ENCODE measurements at regions not wholly inside any gene's neighbourhood (a gene's known extent, or its start where the extent isn't known, plus 50 kb on each side); places are given as distances from the start of the nearest gene placed in this dataset.
"Not testable (repeated sequence)": the region's sequence is repeated elsewhere in the genome, so short reads cannot be mapped to it uniquely, and the experiment has no call there.

DNA sequence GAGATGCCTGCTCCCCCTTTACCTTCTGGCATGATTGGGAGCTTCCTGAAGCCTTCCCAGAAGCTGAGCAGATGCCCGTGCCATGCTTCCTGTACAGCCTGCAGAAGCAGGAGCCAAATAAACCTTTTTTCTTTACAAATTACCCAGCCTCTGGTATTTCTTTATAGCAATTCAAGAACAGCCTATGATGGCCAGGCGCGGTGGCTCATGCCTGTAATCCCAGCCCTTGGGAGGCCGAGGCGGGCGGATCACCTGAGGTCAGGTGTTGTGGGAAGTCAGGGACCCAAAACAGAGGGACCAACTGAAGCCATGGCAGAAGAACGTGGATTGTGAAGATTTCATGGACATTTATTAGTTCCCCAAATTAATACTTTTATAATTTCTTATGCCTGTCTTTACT, 62.2 kb upstream of the GRB10 start:
- not testable (repeated sequence) for H3K4me3 ChIP-seq (ENCODE audit: low read length); H3K36me3 ChIP-seq (ENCODE audit: control insufficient read depth, insufficient read depth, low read length); H2BK15ac ChIP-seq (replicated peaks; ENCODE audit: low read depth); H3K4me1 ChIP-seq (ENCODE audit: control insufficient read depth, low read depth, low read length); H4K5ac ChIP-seq (ENCODE audit: low read length); DNase-seq; H2BK120ac ChIP-seq (ENCODE audit: low read depth, low read length); H2AK5ac ChIP-seq (ENCODE audit: low read length); H3K79me2 ChIP-seq (ENCODE audit: control insufficient read depth, insufficient read depth, low read length); H3K27ac ChIP-seq (ENCODE audit: low read depth, low read length); H4K8ac ChIP-seq (ENCODE audit: low read depth, low read length); H3K79me1 ChIP-seq (ENCODE audit: low read length); H3K4ac ChIP-seq (ENCODE audit: low read depth, low read length); H3K18ac ChIP-seq (ENCODE audit: low read length); H3K9ac ChIP-seq (ENCODE audit: low read length); H3K4me2 ChIP-seq (ENCODE audit: low read length); H3K23ac ChIP-seq (ENCODE audit: low read length); H3K27me3 ChIP-seq (ENCODE audit: insufficient read depth, low read length, poor library complexity); H2BK5ac ChIP-seq (ENCODE audit: low read length); H3K56ac ChIP-seq (ENCODE audit: low read length)
- WGBS (ENCODE audit: extremely low coverage, insufficient coverage, low lambda C conversion rate), result no CpG with 5 or more reads among the region's 7 CpGs

DNA sequence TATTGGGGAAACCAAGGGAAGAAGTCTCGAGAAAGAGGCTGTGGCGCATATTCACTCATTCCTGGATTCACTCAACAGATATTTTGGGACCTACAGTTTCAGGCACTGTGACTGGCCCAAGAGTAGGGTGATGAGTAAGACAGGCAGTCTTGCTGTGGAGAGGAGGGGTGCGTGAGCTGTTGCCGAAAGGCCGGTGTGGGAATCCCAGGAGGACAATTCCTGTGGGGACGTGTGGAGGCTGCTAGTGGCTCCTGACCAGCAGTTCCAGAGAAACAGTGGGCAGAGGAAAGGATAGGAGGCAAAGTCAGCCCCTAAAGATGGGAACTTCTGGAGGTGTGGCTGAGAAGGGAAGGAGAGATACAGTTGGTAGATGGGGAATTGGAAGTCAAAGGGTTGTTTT, 59.3 kb upstream of the GRB10 start:
- H2AK5ac ChIP-seq (ENCODE audit: low read length), result no peak overlapping the region
- no peaks in the 10 kb centered on the region for H3K27me3 ChIP-seq (ENCODE audit: insufficient read depth, low read length, poor library complexity)

DNA sequence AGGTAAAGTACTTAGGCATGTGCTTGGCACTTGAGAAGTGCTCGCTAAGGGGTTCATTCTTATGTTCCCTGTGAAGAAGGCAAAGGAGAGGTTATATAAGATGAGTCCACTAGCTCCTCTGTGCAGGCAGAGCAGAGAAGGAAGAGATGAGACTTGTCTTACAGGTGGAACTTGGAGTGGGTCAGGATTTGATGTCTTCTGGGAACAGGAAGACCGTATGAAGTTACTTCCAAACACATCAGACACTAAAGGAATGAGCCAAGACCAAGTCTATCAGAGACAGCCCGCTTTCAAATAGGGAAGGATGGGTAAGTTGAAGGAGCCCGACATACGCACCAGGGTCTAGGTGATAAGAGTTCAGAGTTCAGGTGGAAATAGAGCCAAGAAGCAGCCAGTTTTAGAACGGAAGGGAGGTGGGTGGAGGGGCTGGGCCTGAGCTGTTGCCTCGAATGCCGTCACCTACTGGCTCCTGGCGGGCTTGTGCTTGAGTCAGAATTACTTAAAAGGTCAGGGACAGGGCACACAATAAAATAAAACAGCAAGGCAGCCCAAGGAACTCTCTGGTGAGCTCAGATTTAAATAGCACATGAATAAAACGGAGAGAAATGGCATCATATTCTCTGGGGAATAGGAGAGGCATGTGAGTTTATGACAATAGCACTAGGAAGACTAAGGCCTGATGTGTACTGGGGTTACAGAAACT, 56.1 kb upstream of the GRB10 start:
- H4K5ac ChIP-seq (ENCODE audit: low read length), result no peak overlapping the region

More for the DNA sequence above, 59.3 kb upstream of the GRB10 start:
- no peak overlapping the region for H2BK120ac ChIP-seq (ENCODE audit: low read depth, low read length)
- H3K27ac ChIP-seq (ENCODE audit: low read depth, low read length), result no peak overlapping the region
- no peaks in the 10 kb centered on the region for H3K36me3 ChIP-seq (ENCODE audit: control insufficient read depth, insufficient read depth, low read length)
- no peak overlapping the region for H4K5ac ChIP-seq (ENCODE audit: low read length)
- H3K23ac ChIP-seq (ENCODE audit: low read length), result no peak overlapping the region
- H3K4me3 ChIP-seq (ENCODE audit: low read length), result no peak overlapping the region
- no peak overlapping the region for H3K56ac ChIP-seq (ENCODE audit: low read length)
- no peak overlapping the region for H4K8ac ChIP-seq (ENCODE audit: low read depth, low read length)
- H3K9ac ChIP-seq (ENCODE audit: low read length), result no peak overlapping the region
- DNase-seq, result no peak
- H3K79me2 ChIP-seq (ENCODE audit: control insufficient read depth, insufficient read depth, low read length), result no peaks in the 10 kb centered on the region
- WGBS (ENCODE audit: extremely low coverage, insufficient coverage, low lambda C conversion rate), result no CpG with 5 or more reads among the region's 6 CpGs
- H2BK5ac ChIP-seq (ENCODE audit: low read length), result no peak overlapping the region
- H2BK15ac ChIP-seq (replicated peaks; ENCODE audit: low read depth), result no peak overlapping the region
- H3K18ac ChIP-seq (ENCODE audit: low read length), result no peak overlapping the region
- H3K4me2 ChIP-seq (ENCODE audit: low read length), result no peak overlapping the region
- H3K79me1 ChIP-seq (ENCODE audit: low read length), result no peaks in the 10 kb centered on the region
- no peaks in the 10 kb centered on the region for H3K4me1 ChIP-seq (ENCODE audit: control insufficient read depth, low read depth, low read length)
- H3K4ac ChIP-seq (ENCODE audit: low read depth, low read length), result no peak overlapping the region

DNA sequence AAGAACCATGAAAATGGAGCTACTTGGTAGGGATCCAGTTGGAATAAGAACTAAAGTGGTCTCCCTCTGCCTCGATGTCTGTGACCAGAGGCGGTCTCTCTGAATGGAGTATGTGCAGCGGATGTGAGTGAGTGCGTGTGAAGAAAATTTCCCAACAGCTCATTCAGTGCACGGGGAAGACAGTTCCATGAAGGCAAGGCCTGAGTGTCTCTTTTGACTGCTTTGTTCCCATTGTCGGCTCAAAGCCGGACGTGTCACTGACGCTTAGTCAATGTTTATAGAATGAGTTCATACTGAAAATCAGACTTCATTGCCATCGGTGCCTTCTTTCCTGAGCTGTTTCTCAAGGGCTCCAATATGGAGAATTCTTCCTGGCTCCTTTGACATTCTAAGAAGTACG, 55.3 kb upstream of the GRB10 start:
- Histone ChIP-seq H3K79me1 (ENCODE audit: low read length) (no peaks in the 10 kb centered on the region), H3K4me3 (ENCODE audit: low read length) (no peak overlapping the region), H3K27me3 (ENCODE audit: insufficient read depth, low read length, poor library complexity) (no peaks in the 10 kb centered on the region), H2AK5ac (ENCODE audit: low read length) (no peak overlapping the region), H4K8ac (ENCODE audit: low read depth, low read length) (no peak overlapping the region), H3K4ac (ENCODE audit: low read depth, low read length) (no peak overlapping the region), H3K56ac (ENCODE audit: low read length) (no peak overlapping the region), H3K23ac (ENCODE audit: low read length) (no peak overlapping the region), H2BK5ac (ENCODE audit: low read length) (no peak overlapping the region), H3K9ac (ENCODE audit: low read length) (no peak overlapping the region), H2BK120ac (ENCODE audit: low read depth, low read length) (no peak overlapping the region), H3K27ac (ENCODE audit: low read depth, low read length) (no peak overlapping the region), H3K4me1 (ENCODE audit: control insufficient read depth, low read depth, low read length) (no peaks in the 10 kb centered on the region), H2BK15ac (replicated peaks; ENCODE audit: low read depth) (no peak overlapping the region), H3K79me2 (ENCODE audit: control insufficient read depth, insufficient read depth, low read length) (no peaks in the 10 kb centered on the region), H3K18ac (ENCODE audit: low read length) (no peak overlapping the region), H3K4me2 (ENCODE audit: low read length) (no peak overlapping the region), H3K36me3 (ENCODE audit: control insufficient read depth, insufficient read depth, low read length) (no peaks in the 10 kb centered on the region), H4K5ac (ENCODE audit: low read length) (no peak overlapping the region)
- no CpG with 5 or more reads among the region's 11 CpGs for WGBS (ENCODE audit: extremely low coverage, insufficient coverage, low lambda C conversion rate)
- no peak for DNase-seq

More for the DNA sequence above, 56.1 kb upstream of the GRB10 start:
- Histone ChIP-seq H3K56ac (ENCODE audit: low read length) (no peak overlapping the region), H3K18ac (ENCODE audit: low read length) (no peak overlapping the region), H4K8ac (ENCODE audit: low read depth, low read length) (no peak overlapping the region), H3K36me3 (ENCODE audit: control insufficient read depth, insufficient read depth, low read length) (no peaks in the 10 kb centered on the region), H3K27ac (ENCODE audit: low read depth, low read length) (no peak overlapping the region), H3K79me1 (ENCODE audit: low read length) (no peaks in the 10 kb centered on the region), H3K4me2 (ENCODE audit: low read length) (no peak overlapping the region), H3K4me1 (ENCODE audit: control insufficient read depth, low read depth, low read length) (no peaks in the 10 kb centered on the region), H3K27me3 (ENCODE audit: insufficient read depth, low read length, poor library complexity) (no peaks in the 10 kb centered on the region), H3K4me3 (ENCODE audit: low read length) (no peak overlapping the region), H3K4ac (ENCODE audit: low read depth, low read length) (no peak overlapping the region), H2BK5ac (ENCODE audit: low read length) (no peak overlapping the region), H3K79me2 (ENCODE audit: control insufficient read depth, insufficient read depth, low read length) (no peaks in the 10 kb centered on the region), H2BK15ac (replicated peaks; ENCODE audit: low read depth) (no peak overlapping the region), H3K9ac (ENCODE audit: low read length) (no peak overlapping the region), H2BK120ac (ENCODE audit: low read depth, low read length) (no peak overlapping the region), H3K23ac (ENCODE audit: low read length) (no peak overlapping the region), H2AK5ac (ENCODE audit: low read length) (no peak overlapping the region)
- no peak for DNase-seq
- WGBS (ENCODE audit: extremely low coverage, insufficient coverage, low lambda C conversion rate), result no CpG with 5 or more reads among the region's 10 CpGs

DNA sequence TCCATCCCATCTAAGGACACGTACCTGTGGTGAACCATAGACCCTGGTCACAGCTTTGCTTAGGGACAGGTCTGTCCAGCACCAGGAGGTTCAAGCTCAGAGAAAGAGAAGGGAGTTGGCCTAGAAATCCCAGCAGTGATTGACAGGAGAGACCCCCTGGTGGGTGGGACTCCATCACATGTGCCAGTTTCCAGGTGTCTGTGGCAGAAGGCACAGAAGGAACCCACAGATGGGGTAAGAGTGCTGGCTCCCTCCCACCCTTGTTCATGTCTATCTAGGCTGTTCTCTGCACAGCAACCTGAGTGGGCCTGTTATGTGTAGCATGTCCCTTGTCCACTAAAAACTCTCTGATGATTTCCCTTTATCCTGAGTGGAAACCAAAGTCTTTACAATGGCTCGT, 54.0 kb upstream of the GRB10 start:
- H3K27me3 ChIP-seq (ENCODE audit: insufficient read depth, low read length, poor library complexity), result no peaks in the 10 kb centered on the region
- no peaks in the 10 kb centered on the region for H3K4me1 ChIP-seq (ENCODE audit: control insufficient read depth, low read depth, low read length)
- H3K4ac ChIP-seq (ENCODE audit: low read depth, low read length), result no peak overlapping the region
- no CpG with 5 or more reads among the region's 2 CpGs for WGBS (ENCODE audit: extremely low coverage, insufficient coverage, low lambda C conversion rate)
- H2BK5ac ChIP-seq (ENCODE audit: low read length), result no peak overlapping the region
- H3K23ac ChIP-seq (ENCODE audit: low read length), result no peak overlapping the region
- no peaks in the 10 kb centered on the region for H3K79me2 ChIP-seq (ENCODE audit: control insufficient read depth, insufficient read depth, low read length)
- no peak overlapping the region for H2AK5ac ChIP-seq (ENCODE audit: low read length)
- H2BK15ac ChIP-seq (replicated peaks; ENCODE audit: low read depth), result no peak overlapping the region
- no peak overlapping the region for H3K4me3 ChIP-seq (ENCODE audit: low read length)
- no peak for DNase-seq
- H3K36me3 ChIP-seq (ENCODE audit: control insufficient read depth, insufficient read depth, low read length), result no peaks in the 10 kb centered on the region
- no peak overlapping the region for H3K27ac ChIP-seq (ENCODE audit: low read depth, low read length)
- H4K5ac ChIP-seq (ENCODE audit: low read length), result no peak overlapping the region
- no peak overlapping the region for H4K8ac ChIP-seq (ENCODE audit: low read depth, low read length)
- no peak overlapping the region for H2BK120ac ChIP-seq (ENCODE audit: low read depth, low read length)
- H3K56ac ChIP-seq (ENCODE audit: low read length), result no peak overlapping the region
- H3K4me2 ChIP-seq (ENCODE audit: low read length), result no peak overlapping the region
- H3K9ac ChIP-seq (ENCODE audit: low read length), result no peak overlapping the region
- H3K18ac ChIP-seq (ENCODE audit: low read length), result no peak overlapping the region
- H3K79me1 ChIP-seq (ENCODE audit: low read length), result no peaks in the 10 kb centered on the region

DNA sequence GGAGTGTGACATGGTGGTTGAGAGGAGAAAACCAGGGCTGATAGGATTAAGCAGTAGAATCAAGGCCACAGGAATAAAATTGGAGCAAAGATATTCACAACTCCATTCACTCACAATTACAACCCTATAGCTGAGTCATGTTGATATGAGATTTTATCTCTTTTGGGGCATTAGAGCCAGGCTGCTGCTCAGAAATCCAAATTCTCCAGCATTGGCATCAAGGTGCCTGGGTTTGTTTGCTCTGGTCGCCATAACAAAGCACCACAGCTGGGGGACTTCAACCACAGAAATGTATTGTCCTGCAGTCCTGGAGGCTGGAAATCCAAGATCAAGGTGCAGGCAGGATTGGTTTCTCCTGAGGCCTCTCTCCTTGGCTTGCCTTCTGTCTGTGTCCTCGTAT, 52.5 kb upstream of the GRB10 start:
- no peak overlapping the region for H3K27ac ChIP-seq (ENCODE audit: low read depth, low read length)
- WGBS (ENCODE audit: extremely low coverage, insufficient coverage, low lambda C conversion rate), result no CpG with 5 or more reads among the region's 2 CpGs

More for the DNA sequence above, 52.5 kb upstream of the GRB10 start:
- no peaks in the 10 kb centered on the region for H3K36me3 ChIP-seq (ENCODE audit: control insufficient read depth, insufficient read depth, low read length)
- no peak overlapping the region for H2AK5ac ChIP-seq (ENCODE audit: low read length)
- no peak overlapping the region for H4K8ac ChIP-seq (ENCODE audit: low read depth, low read length)
- H4K5ac ChIP-seq (ENCODE audit: low read length), result no peak overlapping the region
- H3K4me2 ChIP-seq (ENCODE audit: low read length), result no peak overlapping the region
- no peak overlapping the region for H3K4ac ChIP-seq (ENCODE audit: low read depth, low read length)
- no peaks in the 10 kb centered on the region for H3K79me2 ChIP-seq (ENCODE audit: control insufficient read depth, insufficient read depth, low read length)
- no peak overlapping the region for H3K9ac ChIP-seq (ENCODE audit: low read length)
- no peak overlapping the region for H3K23ac ChIP-seq (ENCODE audit: low read length)
- H3K56ac ChIP-seq (ENCODE audit: low read length), result no peak overlapping the region
- no peak overlapping the region for H3K18ac ChIP-seq (ENCODE audit: low read length)
- H2BK120ac ChIP-seq (ENCODE audit: low read depth, low read length), result no peak overlapping the region
- H2BK5ac ChIP-seq (ENCODE audit: low read length), result no peak overlapping the region
- H3K27me3 ChIP-seq (ENCODE audit: insufficient read depth, low read length, poor library complexity), result no peaks in the 10 kb centered on the region
- DNase-seq, result no peak
- no peaks in the 10 kb centered on the region for H3K79me1 ChIP-seq (ENCODE audit: low read length)
- no peaks in the 10 kb centered on the region for H3K4me1 ChIP-seq (ENCODE audit: control insufficient read depth, low read depth, low read length)
- H2BK15ac ChIP-seq (replicated peaks; ENCODE audit: low read depth), result no peak overlapping the region
- no peak overlapping the region for H3K4me3 ChIP-seq (ENCODE audit: low read length)
